D341Med (cell line): ENCODE measurements at regions not wholly inside any gene's neighbourhood (a gene's known extent, or its start where the extent isn't known, plus 50 kb on each side); places are given as distances from the start of the nearest gene placed in this dataset.

ENCODE experiments used
- DNase-seq: peaks from one replicate; pipeline ENCODE4 v3.0.0; 2012; ENCODE audit warnings: low spot score

- no peak for DNase-seq
Measured at GRCh38 chr5:171509467-171509866, 90.0 kb downstream of the FGF18 start.

DNA sequence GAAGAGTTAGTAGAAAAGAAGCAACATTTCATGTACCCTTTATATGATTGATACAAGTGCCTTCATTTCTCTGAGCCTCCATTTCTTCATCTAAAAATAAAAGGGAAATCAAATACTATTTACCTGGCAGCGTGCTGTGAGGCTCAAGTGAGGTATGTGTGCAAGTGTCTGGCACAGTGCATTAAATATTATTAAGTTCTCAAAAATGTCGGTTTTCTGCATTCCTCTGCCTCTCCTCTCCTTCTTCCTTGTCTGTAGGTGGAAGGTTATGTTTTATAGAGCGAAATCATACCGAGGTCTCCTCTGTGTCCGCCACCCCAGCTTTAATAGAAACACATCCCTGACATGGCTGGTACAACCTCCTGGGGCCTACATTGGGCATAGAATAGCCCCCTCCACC is 93.0 kb downstream of the FGF18 start:
- no peak for DNase-seq

DNA sequence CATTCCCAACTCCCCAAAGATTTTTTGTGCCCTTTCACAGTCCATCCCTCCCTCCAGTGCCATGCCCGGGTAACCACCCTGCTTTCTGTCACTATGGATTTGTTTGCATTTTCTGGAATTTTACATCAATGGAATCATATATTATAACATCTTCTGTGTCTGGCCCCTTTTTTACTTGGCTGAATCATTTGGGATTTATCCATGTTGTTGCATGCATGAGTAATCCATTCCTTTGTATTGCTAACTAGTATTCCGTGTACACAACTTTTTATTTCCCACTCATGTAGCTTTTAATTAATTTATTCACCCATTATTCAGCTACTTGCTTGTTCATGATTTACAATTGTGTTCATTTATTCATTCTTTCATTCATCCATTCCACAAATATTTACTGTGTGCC is 94.1 kb downstream of the FGF18 start:
- no peak for DNase-seq

DNA sequence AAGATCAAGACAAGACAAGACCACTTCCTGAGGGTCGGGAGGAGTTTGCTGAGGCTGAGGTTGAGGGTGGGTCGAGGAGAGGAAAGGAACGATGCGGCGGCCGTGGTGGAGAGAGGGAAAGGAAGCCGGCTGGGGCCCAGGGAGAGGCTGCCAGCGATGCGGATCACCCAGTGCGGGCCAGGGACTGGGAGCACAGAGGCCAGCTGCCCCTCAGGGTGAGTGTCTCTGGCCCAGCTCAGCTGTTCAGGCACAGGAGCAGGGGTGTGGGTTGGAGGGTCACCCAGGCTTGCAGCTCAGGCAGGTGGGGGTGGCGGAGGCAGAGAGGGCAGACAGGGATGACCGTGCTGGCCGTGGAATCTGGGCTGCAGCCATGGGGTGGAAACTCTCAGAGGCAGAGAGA is 99.5 kb downstream of the FGF18 start:
- no peak for DNase-seq

DNA sequence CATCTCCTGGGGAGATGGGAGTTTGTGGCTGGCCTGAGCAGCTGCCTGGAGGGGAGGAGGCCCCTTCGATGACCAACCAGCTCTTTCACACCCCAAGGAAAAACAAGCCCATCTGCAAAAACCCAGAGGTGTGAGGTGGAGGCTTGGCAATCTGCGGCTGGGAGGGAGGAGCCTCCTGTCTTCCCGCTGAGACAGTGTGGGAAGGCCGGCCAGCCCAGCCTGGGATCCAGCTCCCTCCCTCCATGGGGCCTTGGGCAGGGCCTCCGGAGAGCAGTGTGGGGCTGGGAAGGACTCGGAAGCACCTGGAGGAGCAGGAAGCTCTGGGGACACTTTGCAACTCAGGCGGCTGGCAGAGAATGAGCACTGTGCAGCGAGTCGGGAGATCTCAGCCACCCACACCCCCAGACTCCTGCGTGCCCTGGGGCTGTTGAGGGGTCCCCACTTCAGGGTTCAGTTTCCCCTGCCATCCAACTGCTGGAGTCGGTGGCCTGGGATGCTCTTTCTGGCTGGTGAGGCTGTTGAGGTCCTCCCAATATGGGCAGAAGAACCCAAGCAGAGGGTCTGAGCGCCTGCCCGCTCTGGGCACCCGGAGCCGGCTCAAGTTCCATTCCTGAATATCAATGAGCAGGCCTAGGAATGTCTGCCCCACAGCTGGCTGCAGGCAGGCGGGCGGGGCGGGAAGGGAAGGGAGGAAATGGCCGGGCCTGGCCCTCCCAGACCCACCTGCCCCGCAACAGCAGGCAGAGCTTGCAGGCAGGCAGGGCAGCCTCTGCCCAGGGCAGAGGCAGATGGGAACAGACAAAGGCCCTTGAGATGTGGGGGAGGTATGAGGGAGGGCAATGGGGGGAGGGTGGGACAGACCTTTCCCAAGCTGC is 101.1 kb downstream of the FGF18 start:
- no peak for DNase-seq

- no peak for DNase-seq
Measured at GRCh38 chr5:171521219-171521633, 101.8 kb downstream of the FGF18 start.

- DNase-seq = no peak
Measured at GRCh38 chr5:171521679-171522078, 102.2 kb downstream of the FGF18 start.

- DNase-seq = no peak
Measured at GRCh38 chr5:171523781-171524180, 104.3 kb downstream of the FGF18 start.

DNA sequence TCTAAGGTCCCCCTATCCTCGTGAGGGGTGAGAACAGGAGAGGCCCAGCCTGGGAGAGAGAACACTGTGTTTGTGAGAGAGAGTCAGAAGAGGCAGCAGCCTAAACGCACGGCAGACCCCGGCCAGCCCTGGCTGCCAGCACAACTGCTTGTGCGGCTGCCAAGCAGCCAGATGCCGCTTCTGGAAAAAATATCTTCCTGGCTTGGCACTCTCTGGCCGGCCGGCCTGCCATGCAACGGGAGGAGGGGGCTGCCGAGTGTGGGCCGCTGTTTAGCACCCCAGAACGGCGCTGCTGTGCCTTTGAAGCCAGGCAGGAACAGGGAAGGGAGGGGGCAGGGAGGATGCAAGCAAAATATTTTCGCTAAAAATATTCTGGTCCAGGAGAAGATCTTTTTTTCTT is 105.0 kb downstream of the FGF18 start:
- DNase-seq = no peak

DNA sequence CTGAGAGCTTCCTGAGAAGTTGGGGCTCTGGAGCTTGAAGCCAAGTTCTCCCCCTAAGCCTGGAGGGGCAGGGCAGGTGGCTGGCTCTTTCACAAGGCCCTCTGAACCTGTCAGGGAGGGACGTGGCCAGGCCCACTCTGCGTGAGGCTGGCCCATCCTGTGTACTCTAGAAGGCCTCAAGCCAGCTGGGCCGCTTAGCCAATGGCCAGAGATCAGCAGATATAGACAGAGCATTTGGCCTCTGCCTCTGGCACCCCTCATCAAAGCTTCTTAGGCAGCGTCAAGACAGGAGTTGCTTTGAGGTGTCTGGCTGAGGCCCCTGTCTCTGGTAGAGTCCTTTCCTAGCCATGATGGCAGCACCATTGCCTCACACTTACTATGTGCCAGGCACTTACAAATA is 105.6 kb downstream of the FGF18 start:
- no peak for DNase-seq

- DNase-seq = no peak
Measured at GRCh38 chr5:171528036-171528435, 108.6 kb downstream of the FGF18 start.

DNA sequence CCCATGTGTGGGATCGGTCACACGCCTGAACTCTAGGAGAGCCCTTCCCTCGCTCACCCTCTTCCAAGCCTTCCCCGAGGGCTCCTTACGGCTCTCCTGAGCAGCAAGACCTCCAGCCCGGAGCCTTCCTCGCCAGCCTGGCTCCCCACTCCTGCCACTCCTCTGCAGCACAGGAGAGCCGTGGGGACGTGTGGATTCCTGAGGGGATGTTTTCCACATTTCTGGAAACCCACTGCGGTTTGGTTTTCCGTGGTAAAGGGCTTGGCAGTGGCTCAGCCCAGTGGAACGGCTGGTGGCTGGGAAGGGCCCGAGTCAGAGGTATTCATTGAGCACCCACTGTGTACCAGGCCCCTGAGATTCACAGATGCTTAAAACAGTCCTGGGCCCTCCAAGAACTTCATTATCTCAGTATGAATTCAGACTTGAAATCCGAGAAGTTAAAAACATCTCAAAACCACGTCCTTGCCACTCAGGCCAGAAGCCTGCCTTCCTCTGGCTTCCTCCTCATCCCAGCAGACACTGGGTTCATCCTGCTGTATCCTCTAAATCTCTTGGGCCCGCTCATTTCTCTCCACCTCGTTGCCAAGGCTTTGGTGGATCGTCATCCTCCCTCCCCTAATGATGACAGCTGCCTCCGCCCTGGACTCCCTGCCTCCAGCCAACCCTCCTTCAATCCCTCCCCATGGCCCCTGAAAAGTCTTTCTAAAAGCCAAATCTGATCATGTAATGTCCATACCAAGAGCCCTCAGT is 109.6 kb downstream of the FGF18 start:
- no peak for DNase-seq

GRCh38 chr5:171531638-171532037 is 112.2 kb downstream of the FGF18 start:
- DNase-seq = no peak

- DNase-seq = no peak
Measured at GRCh38 chr5:171533153-171533552, 113.7 kb downstream of the FGF18 start.

DNA sequence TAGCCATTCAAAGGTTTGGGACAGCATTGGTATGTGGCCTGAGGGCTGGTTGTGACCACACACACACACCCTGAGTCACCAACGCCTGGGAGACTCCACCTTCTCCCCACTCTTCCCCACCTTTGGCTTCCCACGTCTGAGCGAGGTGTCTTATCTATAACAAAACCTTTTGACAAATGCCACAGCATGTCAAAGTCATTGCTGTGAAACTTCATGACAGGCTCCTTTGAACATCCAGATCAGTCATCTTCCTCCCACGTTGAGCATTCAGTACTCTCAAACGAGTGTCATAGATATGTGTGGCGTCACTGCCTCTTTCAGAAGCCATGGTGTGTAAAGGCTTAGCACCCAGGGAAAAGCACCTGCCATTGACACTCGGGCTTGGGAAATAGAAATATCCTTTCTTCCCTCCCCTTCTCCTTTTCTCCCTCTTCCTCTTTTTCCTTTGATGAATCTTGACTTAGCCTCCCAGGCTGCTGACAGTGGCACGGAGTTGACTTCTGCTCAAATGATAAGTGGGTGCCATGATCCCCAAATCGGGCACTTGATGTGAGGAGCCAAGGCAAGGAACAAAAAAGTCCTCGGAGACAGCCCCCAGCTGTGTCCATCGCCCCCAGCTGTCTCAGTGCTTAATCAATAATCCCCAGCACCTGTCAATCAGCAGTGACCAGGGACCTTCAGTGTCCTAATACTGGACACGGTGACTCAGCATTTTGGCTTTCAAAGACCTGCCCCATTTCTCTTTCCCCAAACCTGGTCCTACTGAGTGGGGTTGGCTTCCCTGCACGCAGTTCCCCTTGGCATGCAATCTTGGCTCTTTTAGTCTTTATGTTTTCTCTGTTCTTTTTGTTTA is 114.8 kb downstream of the FGF18 start:
- no peak for DNase-seq

DNA sequence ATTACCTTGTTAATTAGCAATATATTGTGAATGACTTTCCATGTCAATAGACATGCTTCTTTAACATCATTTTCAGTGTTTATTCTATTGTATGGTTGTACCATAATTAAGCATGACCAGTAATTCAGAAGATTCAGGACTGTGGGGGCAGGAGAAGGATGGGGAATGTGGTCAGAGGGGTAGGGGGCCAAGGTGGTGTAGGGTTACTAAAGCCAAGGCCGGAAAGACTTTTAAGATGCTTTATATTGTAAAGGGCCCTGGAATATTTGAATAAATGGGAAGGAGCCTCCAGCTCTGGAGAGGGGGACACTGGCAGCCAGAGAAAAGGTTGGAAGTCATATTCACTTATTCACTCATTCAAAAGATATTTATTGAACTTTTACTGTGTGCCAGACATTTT is 115.7 kb downstream of the FGF18 start:
- DNase-seq = no peak

GRCh38 chr5:171537070-171537849 is 117.8 kb downstream of the FGF18 start:
- no peak for DNase-seq

- DNase-seq = no peak
Measured at GRCh38 chr5:171537923-171538537, 118.6 kb downstream of the FGF18 start.

DNA sequence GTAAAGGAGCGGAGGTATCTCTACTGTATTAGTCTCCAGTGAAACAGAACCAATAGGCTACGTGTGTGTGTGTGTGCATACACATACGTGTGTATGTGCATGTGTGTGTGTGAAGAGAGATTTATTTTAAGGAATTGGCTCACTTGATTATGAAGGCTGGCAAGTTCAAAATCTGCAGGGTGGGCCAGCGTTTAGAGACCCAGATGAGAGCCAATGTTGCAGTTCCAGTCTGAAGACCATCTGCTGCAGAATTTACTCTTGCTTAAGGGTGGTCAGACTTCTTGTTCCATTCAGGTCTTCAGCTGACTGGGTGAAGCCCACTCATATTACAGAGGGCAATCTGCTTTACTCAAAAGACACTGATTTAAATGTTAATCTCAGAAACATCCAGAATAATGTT is 119.2 kb downstream of the FGF18 start:
- DNase-seq = no peak

DNA sequence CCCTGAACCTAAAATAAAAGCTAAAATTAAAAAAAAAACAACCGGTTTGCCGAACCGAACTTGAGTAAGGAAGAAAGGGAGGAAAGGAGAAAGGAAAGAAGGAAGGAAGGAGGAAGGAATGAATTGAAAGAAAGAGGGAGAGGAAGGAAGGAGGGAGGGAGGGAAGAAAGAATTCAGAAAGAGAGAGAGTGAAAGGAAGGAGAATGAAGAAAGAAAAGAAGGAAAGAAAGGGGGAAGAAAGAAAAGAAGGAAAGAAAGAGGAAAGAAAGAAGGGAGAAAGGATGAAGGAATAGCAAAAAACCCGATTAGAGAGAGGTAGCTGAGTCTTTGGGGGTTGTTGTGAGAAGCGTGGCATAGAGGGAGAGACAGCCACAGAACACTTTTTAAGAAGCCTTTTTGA is 121.4 kb downstream of the FGF18 start:
- no peak for DNase-seq

- DNase-seq = no peak
Measured at GRCh38 chr5:171541341-171541776, 121.9 kb downstream of the FGF18 start.
